ENCODE measurements at regions not wholly inside any gene's neighbourhood (a gene's known extent, or its start where the extent isn't known, plus 50 kb on each side); places are given as distances from the start of the nearest gene placed in this dataset.

DNA sequence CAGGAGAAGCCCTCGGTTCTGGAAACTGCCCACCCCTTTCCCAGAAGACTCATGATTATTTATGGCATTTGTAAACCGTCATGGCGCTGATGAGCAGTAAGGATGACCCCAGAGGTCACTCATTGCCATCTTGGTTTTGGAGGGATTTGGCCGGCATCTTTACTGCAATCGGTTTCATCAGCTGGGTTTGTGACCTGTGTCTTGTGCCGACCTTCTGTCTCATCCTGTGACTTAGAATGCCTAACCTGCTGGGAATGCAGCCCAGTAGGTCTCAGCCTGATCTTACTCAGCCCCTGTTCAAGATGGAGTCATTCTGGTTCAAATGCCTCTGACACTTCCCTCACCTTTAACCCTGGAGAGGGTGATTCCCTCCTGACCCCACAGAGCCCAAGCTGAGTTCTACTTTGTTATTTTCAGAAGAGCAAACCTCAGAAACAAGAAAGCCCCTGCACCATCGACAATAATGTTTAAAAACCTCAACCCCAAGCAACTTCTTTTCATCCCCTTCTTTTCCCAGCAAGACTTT is 105.5 kb upstream of the SFSWAP start (continued):
- TF ChIP-seq ZNF639 (CRISPR knock-in tag; conservative IDR thresholded peaks at IDR 0.05 in 1 of 2, IDR thresholded peaks at IDR 0.05 in 1 of 2) (peak in 1 of 2 experiments; percentile 93; a peak in 2 of 4 replicates), BHLHE40 (IDR thresholded peaks at IDR 0.05; ENCODE audit: low read length) (peak; percentile 62), ZNF583 (CRISPR knock-in tag; IDR thresholded peaks at IDR 0.05) (peak; percentile 98)

- BruUV-seq (replicated peaks), result no TSS peak
- H3K4me1 ChIP-seq (replicated peaks in 1 of 2; ENCODE audit: control insufficient read depth in 2 of 2, insufficient read depth in 2 of 2, low read length in 2 of 2), result peaks cover 9 to 31% of the 10 kb centered on the region in 2 experiments
- TF ChIP-seq ZNF75A (CRISPR knock-in tag; IDR thresholded peaks at IDR 0.05) (peak; percentile 63; the same call in 1 of the 2 replicates), GABPB2 (CRISPR knock-in tag; conservative IDR thresholded peaks at IDR 0.05) (no peak), CREB1 (IDR thresholded peaks at IDR 0.05) (no peak), CREB1 (CRISPR knock-in tag; IDR thresholded peaks at IDR 0.05) (no peak), SNAPC5 (CRISPR knock-in tag; IDR thresholded peaks at IDR 0.05) (no peak), ZNF274 (IDR thresholded peaks at IDR 0.05; ENCODE audit: borderline replicate concordance, low read depth, low read length) (no peak), ATF2 (CRISPR knock-in tag; IDR thresholded peaks at IDR 0.05) (no peak), ZNF436 (CRISPR knock-in tag; IDR thresholded peaks at IDR 0.05) (no peak), ZMIZ1 (IDR thresholded peaks at IDR 0.05; ENCODE audit: low read depth in 2 of 2, low read length in 2 of 2) (no peak), ZBTB17 (CRISPR knock-in tag; IDR thresholded peaks at IDR 0.05) (0 out of 2 replicates have a peak, but pooled peaks have one; percentile 58), IRF2 (CRISPR knock-in tag; IDR thresholded peaks at IDR 0.05) (no peak)
Measured at GRCh38 chr12:131606218-131606901, 104.5 kb upstream of the SFSWAP start.

More at GRCh38 chr12:131606218-131606901, 104.5 kb upstream of the SFSWAP start:
- FAIRE-seq, result no peak
- no peaks in the 10 kb centered on the region for H3K36me3 ChIP-seq (ENCODE audit: control insufficient read depth, insufficient read depth, low read length)
- no peak for DNase-seq (ENCODE audit: extremely low read depth in 1 of 4, low spot score in 3 of 4)
- no peak overlapping the region for H3K9ac ChIP-seq (ENCODE audit: insufficient read depth in 1 of 2, low read depth in 2 of 2, low read length in 2 of 2)
- ATAC-seq, result no peak
- CTCF ChIA-PET (ENCODE audit: low intra/inter-chr PET ratio), result no interaction called here
- peaks cover 0 to 17% of the 10 kb centered on the region in 2 experiments; a peak in 2 of 5 replicates for H3K27me3 ChIP-seq (ENCODE audit: control insufficient read depth in 2 of 2, insufficient read depth in 2 of 2, low read length in 2 of 2)
- no peaks in the 10 kb centered on the region for H3K79me2 ChIP-seq (ENCODE audit: control insufficient read depth, insufficient read depth, low read length)
- H2AFZ ChIP-seq (ENCODE audit: low read depth, low read length), result no peak overlapping the region
- intact Hi-C loops (cut with micrococcal nuclease), result loop anchor here (10.0 kb wide), 1 partner anchor 108 kb away; the partner anchor contains the start of gene SFSWAP
- no peak overlapping the region for H3K27ac ChIP-seq (ENCODE audit: extremely low read depth, low read depth, low read length)
- H4K20me1 ChIP-seq (replicated peaks; ENCODE audit: control insufficient read depth, insufficient read depth, low read length), result no peaks in the 10 kb centered on the region
- in situ Hi-C loops (cut with MboI), result no loop called here
- no peaks in the 10 kb centered on the region for H3K9me3 ChIP-seq (replicated peaks; ENCODE audit: control insufficient read depth, insufficient read depth, low read depth, low read length)
- H3K4me3 ChIP-seq, result no peak overlapping the region
- no peak overlapping the region for H3K4me2 ChIP-seq (ENCODE audit: insufficient read depth, low read length)
- H3K9me1 ChIP-seq (ENCODE audit: control insufficient read depth, insufficient read depth, low read length), result peaks cover 4% of the 10 kb centered on the region
- POLR2A ChIA-PET, result interaction anchor here (0.7 kb wide), 1 partner anchor 15 kb away, joined by 3 read pairs; no protein-coding TSS in a partner anchor
- 27% methylated on average over 12 of the region's 12 CpGs for WGBS (ENCODE audit: insufficient coverage, low coverage, missing lambda C conversion rate)
